Hematopoietic multipotent progenitor cell (in vitro differentiated cells): ENCODE measurements at regions not wholly inside any gene's neighbourhood (a gene's known extent, or its start where the extent isn't known, plus 50 kb on each side); places are given as distances from the start of the nearest gene placed in this dataset.

ENCODE experiments used
- DNase-seq, 3 donors: peaks; one replicate each; pipeline ENCODE4 v3.0.0-alpha.2; 2011 to 2015; ENCODE audit warnings: low read depth in 2 of 3, low spot score in 2 of 3

DNA sequence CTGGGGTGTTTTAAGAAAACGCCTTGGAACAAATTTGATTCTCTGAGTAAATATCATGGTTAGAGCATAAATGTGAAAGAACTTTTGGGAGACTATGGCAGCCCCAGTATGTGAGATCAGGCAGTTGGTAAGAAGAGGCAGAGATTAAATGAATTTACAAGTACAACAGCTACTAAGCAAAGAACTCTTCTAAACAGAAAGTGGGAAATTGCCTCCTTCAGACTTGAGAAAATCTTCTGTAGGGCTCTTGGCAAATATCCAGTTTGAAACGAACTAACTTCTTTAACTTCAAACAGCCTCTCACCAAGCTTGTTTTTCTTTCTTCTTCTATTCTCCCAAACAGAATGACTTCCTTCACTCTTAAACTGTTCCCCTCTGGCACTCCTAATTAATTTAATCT lies 337.7 kb downstream of the SIPA1L2 start:
- DNase-seq, result no peak

DNA sequence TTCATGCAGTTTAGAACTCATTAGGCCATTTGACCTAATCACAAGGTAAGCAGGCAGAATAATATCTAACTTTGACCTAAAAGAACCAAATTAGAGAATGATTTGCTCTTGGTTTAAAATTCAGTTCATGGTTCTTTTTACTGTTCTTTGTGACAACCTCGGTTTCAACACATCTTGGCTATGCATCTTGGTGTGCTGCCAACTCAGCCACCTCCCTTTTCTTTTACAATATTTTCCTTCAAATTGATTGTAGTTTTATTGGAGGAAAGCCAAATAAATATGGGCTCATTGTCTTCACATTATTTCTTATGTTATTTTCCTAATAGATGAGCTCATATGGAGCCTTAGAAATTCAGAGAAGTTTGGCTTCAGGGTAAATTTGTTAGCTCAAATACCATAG lies 338.3 kb downstream of the SIPA1L2 start:
- DNase-seq, result no peak

DNA sequence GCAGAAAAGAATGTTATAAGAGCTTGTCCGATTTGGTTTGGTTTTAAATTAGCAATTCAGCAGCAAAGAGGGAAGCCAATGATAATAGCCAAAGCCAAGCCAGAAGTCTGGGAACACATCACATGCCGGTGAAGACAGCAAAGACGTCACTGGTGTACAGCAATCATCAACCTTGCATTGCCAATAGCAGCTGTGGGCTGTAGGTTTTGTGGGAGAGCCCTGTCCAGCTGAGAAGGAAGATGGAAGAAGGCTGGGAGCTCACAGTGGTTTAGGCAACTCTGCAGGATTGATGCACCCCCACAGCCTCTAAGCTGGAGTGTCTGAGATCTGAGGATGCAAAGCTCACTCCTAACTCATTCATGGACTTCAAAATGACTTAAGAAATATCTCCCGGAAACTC lies 338.7 kb downstream of the SIPA1L2 start:
- no peak for DNase-seq

DNA sequence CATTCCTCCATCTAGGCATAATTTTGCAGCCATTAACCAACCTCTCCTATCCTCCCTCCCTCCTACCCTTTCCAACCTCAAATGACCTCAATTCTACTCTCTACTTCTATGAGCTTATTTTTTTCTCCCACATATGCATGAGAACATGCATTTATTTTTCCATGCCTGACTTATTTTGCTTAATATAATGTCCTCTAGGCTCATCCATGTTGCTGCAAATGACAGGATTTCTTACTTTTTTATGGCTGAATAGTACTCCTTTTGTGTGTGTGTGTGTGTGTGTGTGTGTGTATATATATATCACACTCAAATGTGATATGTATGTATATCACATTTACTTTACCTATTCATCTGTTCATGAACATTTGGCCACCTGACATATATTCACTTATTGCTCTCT lies 339.4 kb downstream of the SIPA1L2 start:
- DNase-seq, result no peak

DNA sequence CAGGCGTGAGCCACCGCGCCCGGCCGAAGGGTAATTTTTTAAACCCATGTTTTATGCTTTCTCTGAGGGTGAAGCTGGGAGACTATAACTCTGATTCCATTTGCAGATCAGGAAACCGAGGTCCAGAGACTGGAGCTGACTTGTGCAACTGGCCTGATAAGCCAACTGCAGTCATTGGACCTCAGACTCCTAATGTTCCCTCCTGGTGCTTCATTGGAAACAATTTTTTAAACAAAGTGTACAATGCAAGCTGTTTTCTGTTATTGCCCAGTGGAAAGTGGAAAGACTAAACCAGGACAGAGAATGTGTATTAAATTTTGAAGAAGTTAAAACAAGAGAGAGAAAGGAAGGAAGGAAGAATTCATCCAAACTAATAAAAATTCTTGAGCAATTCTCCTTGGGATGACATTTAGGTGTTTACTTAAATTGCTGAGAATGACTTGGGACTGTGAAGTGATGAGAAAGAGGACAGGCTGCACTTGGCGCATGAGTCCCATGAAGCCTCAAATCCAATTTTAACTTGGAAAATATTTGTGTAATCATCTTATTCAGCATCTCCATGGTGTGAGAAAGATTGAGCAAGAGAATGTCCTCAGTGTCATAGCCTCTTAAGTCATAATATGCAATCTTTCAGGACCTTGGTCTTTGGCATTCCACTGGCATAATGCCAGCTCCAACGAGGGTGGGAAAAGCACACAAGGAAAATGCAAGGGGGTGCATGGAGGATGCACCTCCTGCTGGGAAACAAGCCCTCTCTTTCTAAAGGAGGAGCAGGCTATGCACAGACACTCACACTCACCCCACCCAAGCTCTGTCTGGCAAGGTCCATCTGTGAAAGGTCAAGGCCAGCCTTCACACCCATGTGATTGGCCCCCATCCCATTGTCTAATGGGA lies 342.0 kb downstream of the SIPA1L2 start:
- no peak for DNase-seq

DNA sequence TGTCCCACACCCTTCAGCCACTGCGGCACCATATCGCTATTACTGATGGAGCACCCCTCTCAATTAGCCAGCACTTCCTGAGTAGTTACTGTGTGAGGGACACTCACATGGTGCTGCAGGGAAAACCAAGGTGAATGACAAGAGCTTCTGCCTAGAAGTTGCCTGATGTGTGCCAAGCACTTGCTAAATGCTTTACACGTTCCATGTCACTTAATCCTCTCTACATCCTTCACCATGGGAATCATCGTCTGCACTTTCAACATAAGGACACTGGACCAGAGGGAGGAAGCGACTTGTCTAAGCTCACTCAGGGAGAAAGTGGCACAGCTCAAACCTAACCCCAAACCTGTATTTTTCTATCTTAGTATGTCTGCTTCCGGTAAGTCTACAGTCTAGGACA lies 344.8 kb downstream of the SIPA1L2 start:
- no peak for DNase-seq

DNA sequence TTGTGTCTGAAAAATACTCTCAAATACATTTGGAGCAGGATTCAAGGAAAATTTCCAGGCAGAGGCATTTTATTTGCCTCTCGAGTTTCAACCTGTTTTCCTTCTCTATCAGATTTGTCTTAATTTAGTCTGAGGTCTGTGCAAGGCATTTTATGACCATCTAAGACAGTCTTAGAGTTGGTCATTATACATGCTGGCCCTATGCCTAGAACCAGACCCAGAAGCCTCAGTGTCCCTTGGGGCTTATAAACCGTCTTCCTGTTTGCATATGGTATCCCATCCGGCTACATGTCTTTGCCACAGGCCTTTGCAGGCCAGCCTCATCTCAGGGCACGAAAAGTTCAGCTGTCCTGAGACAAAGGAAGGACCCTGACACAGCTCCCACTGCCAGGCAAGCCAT lies 346.1 kb downstream of the SIPA1L2 start:
- no peak for DNase-seq

DNA sequence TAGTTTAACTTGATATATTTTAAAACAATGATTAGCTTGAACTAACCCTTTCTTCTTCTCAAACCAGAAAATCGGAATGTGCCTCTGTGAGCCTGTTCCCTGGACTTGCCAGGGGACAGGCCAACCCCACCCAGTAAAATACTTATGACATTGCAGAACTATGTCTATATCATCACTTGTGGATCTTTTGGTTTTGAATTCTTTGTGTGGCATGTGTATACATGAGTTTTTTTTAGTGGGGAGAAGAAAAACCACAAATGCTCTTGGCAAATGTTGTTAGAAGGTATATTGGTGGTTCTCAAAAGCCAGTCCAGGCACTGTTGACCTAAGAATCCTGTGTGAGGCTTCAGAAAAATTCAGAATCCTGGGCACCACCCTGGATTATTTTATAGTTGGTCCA lies 347.4 kb downstream of the SIPA1L2 start:
- no peak for DNase-seq

DNA sequence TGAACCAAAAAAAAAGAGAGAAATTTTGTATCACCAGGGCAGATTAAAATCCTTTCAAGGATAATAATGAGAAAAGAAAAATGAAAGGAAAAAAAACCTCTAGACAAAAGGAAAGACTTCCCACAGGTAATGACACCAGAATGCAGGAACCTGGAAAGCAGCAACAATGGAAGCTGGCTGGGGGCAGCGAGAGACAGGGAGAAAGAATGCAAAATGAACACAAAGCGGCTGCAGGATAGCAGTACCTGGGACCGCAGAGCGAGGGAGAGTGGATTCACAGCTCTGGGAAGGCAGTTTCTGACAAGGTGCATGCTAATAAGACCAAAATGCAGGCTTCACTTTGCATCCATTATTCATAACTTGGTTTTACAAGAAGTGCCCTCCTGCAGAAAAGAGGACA lies 349.0 kb downstream of the SIPA1L2 start:
- no peak for DNase-seq

DNA sequence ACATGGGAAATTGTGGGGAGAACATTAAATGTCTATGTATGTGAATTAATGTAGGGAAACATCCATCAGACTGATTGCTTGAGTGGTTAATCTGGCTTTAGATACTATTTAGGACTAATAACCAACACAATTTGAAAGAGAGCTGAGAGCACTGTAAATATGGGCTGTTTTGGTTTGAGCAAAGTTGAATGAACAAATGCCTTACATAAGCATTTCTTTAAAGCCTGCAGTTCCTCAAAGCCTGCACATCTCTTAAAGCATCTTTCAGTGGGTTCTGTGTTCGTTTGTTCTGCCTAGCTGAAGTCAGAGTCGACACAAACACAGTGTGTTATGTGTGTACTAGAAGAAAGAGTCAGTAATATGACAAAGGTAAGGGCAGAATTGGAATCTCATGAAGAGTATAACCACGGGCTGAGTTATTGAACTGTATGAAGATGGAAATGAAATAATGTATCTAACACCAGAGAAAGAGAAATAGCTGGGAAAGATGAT lies 350.0 kb downstream of the SIPA1L2 start:
- no peak for DNase-seq

DNA sequence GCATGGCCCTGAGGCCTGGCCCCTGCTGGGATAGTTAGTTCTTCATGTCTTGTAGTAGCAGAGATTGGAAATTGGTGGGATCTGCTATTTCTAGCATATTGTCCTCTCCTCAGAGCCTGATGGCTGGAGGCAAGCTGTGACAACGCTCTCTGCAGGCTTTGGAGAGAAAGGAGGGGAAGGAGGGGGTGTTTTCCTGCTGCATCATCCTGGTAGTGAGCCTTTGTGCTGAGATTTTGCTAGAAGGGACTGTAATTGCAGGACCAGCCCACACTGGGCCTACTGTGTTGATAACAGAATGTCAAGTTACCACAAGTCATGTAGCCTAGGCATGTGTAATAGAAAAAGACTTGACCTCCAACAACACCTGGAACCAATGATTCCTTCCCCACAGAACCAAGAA lies 351.0 kb downstream of the SIPA1L2 start:
- DNase-seq, result no peak

DNA sequence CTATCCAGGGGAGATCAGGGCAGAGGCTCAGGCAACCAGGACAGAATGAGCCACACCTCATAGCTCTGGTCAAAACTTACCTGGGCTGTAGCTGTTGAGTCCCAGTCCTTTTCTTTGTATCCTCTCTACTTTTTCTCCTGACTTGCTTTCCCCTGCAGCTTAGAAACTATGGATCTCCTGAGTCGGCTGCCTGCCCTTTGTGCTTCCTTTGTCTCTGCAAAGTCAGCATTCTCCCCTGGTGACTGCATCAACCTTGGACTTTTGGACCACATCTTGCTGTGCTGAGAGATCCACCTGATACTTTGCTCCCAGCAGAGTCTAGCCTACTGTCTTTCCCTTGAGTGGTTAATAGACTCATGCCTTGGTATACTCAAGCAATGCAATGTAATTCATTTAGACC lies 353.3 kb downstream of the SIPA1L2 start:
- DNase-seq, result no peak

DNA sequence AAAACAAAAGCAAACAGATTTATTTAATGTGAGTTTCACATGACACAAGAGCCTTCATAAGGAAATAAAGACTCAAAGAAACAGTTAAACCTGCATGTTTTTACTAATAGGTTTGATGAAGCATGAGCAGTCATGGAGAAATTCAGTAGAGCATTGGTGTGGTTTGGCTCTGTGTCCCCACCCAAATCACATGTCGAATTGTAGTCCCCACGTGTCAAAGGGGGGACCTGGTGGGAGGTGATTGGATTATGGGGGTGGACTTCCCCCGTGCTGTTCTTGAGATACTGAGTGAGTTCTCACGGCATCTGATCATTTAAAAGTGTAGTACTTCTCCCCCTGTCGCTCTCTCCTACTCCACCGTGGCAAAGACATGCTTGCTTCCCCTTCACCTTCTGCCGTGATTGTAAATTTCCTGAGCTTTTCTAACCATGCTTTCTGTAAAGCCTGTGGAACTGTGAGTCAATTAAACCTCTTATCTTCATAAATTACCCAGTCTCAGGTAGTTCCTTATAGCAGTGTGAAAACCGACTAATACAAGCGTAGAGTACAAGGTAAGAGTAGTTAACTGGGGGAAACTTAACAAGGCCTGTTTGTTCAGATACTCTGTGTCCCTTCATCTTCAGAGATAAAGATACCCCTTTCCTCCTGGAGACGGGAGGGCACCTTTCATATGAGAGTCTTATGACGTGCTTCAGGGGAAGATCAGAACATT lies 354.8 kb downstream of the SIPA1L2 start:
- no peak for DNase-seq

DNA sequence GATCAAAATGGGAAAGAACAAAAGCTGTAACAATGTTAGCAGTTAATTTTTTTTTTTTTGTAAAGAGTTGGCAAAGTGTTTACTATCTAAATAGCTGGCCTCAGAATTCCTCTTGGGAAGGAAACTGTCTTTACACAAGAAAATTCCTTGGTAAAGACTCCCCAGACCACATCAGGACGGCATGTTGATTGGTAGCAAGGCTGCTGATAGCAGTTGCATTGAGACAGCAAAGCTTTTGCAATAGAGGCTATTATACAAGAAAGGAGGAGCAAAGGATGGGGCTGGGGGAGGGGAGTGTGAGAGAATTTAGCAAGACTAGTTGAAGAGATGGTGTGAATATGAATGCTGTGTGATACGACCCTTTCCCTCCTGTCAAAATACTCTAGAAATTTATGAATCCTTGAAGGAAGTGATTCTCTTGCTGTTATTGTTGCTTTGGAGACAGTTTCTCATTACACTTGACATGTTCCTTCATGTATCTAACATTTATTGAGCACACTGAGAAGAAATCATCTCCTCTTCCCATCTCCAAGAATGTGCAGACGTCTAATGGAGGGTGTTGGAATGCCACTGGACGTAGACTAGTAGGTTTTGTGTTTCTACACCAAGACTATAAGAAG lies 355.6 kb downstream of the SIPA1L2 start:
- DNase-seq, result no peak

DNA sequence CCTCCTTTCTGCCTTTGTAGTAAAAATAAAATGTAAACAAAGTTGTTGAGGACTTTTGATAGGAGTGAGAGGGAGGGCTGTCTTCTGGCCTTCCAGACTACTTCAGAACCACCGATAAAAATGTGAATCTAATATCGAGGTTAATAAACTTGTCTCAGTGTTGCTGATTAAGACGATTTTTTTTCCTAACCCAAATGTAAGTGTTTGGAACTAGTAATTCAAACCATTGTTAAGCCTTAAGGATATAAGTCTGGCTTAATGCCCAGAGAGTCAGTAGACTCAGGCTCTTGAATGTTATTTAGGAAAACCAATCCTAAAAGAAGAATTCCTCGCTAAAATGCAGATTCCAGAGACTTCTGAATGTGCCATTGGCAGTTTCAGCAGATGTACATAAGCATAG lies 356.9 kb downstream of the SIPA1L2 start:
- DNase-seq, result no peak

DNA sequence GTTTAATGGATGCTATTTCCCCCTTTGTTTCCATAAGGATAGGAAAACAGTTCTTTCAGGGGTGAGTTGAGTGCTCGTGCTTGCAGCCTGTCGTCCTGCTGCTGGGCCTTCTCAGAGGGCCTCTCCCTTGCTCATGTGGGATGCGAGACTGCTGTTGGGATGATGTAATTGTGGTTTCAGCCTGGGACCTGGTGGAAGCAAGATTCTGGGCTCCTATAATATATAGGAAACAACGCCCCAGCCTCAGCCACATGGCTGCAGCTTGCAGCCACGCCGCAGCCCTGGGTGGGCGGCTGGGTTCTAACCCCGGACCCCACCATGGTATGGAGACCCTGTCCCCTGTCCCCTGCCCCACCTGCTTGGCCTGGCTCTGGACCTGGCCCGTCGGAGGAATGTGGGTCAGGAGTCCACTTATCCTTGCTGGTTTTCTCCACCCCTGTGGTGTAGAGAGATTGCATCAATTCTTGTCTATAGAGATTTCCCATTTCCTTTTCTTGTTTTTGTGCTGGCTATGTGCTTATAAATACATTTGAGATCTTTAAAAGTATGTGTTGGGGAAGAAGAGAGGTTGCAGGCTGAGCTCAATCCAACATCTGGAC lies 357.8 kb downstream of the SIPA1L2 start:
- no peak for DNase-seq

DNA sequence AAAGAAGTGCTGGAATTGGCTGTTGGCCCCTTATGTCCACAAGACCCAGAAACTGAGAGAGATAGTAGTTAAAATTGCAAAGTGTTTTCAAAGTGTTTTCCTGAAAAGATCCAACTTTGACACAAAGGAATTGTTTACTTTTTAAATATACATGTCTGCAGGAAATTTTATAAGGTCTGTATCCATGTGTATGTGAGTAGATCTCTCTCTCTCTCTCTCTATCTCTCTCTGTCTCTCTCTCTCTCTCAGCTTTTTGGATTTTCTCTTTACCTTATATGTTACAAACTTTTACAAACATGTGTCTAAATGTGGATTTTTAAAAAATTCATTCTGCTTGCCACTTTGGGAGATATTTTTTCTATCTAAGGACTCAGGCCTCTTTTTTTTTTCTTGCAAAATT lies 358.6 kb downstream of the SIPA1L2 start:
- DNase-seq, result no peak

DNA sequence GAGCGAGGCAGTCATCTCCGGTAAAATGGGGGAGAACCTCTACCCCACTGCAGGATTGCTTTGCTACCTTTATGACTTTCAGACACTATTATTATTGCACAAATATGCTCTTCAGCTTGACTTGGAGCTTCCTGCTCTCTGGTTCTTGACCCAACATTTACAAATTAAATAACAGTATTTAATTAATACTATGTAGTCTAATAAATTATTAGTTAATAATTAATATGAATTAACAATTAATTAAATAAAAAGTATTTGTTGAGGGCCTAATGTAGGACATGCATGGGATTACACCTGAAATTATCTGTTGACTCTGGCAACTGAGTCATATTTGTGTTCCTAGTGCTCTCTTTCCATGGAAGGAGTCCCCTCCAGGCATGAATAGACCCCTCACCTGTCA lies 359.9 kb downstream of the SIPA1L2 start:
- DNase-seq, result no peak

DNA sequence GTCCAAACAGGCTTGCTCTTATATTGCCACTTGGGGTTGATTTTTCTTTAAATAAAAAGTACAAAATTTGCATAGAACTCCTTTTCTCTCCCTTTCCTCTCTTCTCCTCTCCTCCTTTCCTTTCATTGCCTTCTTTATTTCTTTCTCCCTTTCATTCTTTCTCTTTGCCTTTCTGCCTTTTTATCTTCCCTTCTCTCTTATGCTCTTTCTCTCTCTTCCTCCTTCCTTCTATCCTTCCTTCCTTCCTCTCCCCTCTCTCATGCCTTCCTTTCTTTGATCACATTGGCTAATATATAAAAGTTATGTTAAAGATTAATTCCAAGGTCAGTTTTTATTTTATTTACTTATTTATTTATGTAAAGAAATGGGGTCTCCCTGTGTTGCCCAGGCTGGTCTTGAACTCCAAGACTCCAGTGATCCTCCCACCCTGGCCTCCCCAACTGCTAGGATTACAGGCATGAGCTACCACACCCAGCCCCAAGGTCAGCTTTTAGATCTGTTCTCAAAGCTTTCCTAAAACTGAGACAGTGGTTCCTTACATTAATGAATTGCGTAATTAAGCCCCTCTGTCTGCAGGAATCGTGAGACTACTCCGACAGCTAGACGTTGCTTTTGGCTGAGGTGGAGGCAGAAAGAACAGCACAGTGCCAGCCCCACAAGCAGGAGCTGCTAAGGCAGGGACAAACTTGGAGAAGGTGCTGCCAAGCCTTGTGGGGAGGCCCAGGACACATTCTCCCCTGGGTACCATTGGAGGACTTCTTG lies 361.9 kb downstream of the SIPA1L2 start:
- no peak for DNase-seq

DNA sequence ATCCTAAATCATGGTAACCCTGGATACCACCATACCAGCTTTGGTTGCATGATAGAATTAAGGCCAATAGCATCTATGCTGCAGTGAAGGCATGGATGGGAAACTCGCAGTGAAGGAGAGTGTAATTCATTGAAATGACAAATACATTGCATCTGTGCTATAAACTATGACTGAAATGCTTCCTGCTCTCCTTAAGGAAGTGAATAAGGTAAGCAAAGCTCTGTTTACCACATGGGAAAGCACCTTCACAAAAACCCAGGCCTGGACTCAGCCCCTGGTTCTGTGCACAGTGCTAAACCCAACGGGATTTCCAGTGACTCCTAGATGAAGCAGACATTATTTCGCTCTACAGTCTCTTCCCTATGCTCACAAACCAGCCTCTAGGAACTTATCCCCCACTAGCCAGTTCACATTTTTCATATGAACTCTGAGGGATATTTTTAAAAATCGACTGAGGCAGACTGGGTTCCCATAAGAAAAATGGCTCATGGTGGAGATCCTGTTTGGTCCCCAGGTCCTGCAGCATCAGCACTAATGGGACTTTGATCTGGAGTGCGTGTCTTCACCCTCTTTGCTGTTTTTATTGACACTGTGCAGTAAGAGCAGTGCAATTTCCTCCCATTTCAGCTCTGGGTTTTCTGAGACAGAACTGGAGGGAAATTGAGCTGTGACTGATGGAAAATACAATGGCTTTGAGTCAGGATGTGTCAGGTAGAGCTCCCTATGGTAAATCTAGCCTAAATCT lies 362.7 kb downstream of the SIPA1L2 start:
- DNase-seq, result no peak
